ENCODE measurements at regions not wholly inside any gene's neighbourhood (a gene's known extent, or its start where the extent isn't known, plus 50 kb on each side); places are given as distances from the start of the nearest gene placed in this dataset.
"Not testable (repeated sequence)": the region's sequence is repeated elsewhere in the genome, so short reads cannot be mapped to it uniquely, and the experiment has no call there.

DNA sequence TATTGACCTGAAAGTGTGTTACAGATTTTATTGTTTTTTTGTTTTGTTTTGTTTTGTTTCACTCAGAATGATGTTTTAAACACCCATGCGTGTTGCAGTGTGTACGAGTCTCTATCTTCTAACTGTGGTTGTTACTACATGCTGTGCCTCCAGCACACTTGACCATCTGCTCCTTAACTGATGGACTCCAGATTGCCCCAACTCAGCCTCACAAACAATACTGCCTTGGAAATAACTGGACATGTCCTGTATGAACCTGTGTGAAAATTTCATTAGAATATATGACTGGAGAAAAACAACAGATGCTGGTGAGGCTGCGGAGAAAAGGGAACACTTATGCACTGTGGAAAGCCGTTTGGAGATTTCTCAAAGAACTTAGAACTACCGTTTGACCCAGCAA, 68.7 kb upstream of the HAND1 start:
- H3K4me3 ChIP-seq (ENCODE audit: low read depth, low read length), result no peak overlapping the region
- peaks cover 85% of the 10 kb centered on the region for H3K27me3 ChIP-seq (ENCODE audit: insufficient read depth, low read length)
- no peaks in the 10 kb centered on the region for H3K36me3 ChIP-seq (ENCODE audit: insufficient read depth, low read length)
- no peaks in the 10 kb centered on the region for H3K4me1 ChIP-seq (ENCODE audit: control insufficient read depth, insufficient read depth, low read length, unreplicated experiment)
- no peak overlapping the region for H3K27ac ChIP-seq (ENCODE audit: low read depth, low read length)
- no peak overlapping the region for H2AFZ ChIP-seq (ENCODE audit: low read length, unreplicated experiment)
- H3K79me2 ChIP-seq (ENCODE audit: control insufficient read depth, insufficient read depth, low read length, unreplicated experiment), result no peaks in the 10 kb centered on the region

DNA sequence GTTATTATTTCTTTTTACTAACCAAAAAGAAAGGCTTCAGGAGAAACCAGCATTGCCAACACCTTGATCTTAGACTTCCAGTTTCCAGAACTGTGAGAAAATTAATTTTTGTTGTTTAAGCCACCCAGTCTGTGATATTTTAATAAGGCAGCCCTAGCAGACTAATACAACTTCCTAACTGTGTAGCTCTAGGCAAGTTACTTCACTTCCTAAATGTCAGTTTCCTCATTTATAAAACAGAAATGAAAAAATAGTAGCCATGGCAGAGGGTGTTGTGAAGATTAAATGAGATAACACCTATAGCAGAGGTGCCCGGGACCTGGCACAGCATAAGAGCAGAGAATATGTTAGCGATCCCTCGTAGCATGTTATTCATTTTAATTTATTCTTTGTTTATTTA, 66.6 kb upstream of the HAND1 start:
- Histone ChIP-seq H2AFZ (ENCODE audit: low read length, unreplicated experiment) (no peak overlapping the region), H3K4me3 (ENCODE audit: low read depth, low read length) (no peak overlapping the region), H3K27ac (ENCODE audit: low read depth, low read length) (no peak overlapping the region), H3K4me1 (ENCODE audit: control insufficient read depth, insufficient read depth, low read length, unreplicated experiment) (no peaks in the 10 kb centered on the region), H3K27me3 (ENCODE audit: insufficient read depth, low read length) (peaks cover 84% of the 10 kb centered on the region), H3K79me2 (ENCODE audit: control insufficient read depth, insufficient read depth, low read length, unreplicated experiment) (no peaks in the 10 kb centered on the region), H3K36me3 (ENCODE audit: insufficient read depth, low read length) (no peaks in the 10 kb centered on the region)

DNA sequence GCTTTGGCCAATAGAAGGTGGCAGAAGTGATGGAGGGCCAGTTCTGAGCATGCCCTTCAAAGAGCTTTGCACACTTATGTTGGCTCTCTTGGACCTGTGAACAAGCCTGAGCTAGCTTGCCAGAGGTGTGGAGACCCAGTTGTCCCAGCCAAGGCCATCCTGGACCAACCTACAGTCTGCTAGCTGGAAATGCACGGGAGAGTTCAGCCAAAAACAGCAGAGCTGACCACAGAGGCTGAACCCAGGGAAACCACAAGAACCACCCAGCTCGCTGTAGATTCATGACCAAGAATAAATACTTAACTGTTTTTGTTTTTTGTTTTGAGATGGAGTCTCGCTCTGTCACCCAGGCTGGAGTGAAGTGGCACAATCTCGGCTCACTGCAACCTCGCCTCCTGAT, 65.4 kb upstream of the HAND1 start:
- H3K27me3 ChIP-seq (ENCODE audit: insufficient read depth, low read length), result peaks cover 83% of the 10 kb centered on the region
- H3K4me3 ChIP-seq (ENCODE audit: low read depth, low read length), result no peak overlapping the region
- H2AFZ ChIP-seq (ENCODE audit: low read length, unreplicated experiment), result no peak overlapping the region
- H3K4me1 ChIP-seq (ENCODE audit: control insufficient read depth, insufficient read depth, low read length, unreplicated experiment), result no peaks in the 10 kb centered on the region
- no peak overlapping the region for H3K27ac ChIP-seq (ENCODE audit: low read depth, low read length)
- no peaks in the 10 kb centered on the region for H3K36me3 ChIP-seq (ENCODE audit: insufficient read depth, low read length)
- H3K79me2 ChIP-seq (ENCODE audit: control insufficient read depth, insufficient read depth, low read length, unreplicated experiment), result no peaks in the 10 kb centered on the region

DNA sequence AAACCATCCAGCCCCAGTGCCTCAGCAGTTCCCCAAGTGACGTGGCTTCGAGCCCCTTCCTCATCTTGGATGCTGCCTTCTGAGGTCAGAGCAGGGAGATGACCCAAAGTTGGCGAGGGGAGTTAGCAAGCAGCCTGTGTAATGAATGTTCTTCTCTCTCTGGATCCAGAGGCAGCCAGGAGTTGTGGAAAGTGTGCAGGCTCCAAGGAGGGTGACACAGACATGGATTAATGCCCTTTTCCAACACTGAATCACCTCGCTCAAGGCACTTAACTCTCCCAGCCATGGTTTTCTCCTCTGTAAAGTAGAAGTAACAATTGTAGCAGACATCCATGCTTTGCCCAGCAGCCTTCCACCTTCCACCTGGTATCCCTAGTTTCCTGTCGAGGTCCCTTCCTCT, 64.6 kb upstream of the HAND1 start:
- Histone ChIP-seq H3K79me2 (ENCODE audit: control insufficient read depth, insufficient read depth, low read length, unreplicated experiment) (no peaks in the 10 kb centered on the region), H2AFZ (ENCODE audit: low read length, unreplicated experiment) (no peak overlapping the region), H3K36me3 (ENCODE audit: insufficient read depth, low read length) (no peaks in the 10 kb centered on the region), H3K27me3 (ENCODE audit: insufficient read depth, low read length) (peaks cover 84% of the 10 kb centered on the region), H3K4me1 (ENCODE audit: control insufficient read depth, insufficient read depth, low read length, unreplicated experiment) (no peaks in the 10 kb centered on the region), H3K4me3 (ENCODE audit: low read depth, low read length) (no peak overlapping the region), H3K27ac (ENCODE audit: low read depth, low read length) (no peak overlapping the region)

DNA sequence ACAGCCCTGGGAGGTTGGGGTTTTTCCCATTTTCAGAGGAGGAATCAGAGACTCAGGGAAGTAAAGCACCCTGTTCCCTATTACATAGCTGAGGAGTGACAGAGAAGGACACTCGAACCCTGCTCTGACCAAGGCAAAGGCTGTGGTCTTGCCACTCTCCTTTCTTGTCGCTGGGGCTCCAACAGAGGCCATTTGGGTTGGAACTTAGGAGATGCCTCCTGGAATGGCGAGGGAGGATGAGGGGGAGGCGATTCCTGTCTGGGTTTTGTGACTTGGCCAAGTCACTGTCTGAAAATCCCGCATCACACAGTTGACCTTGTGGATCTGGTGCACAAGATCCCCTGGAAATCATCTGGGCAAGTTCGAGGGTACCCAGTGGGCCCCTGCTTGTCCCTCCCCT, 64.0 kb upstream of the HAND1 start:
- H3K27ac ChIP-seq (ENCODE audit: low read depth, low read length), result no peak overlapping the region
- H3K4me1 ChIP-seq (ENCODE audit: control insufficient read depth, insufficient read depth, low read length, unreplicated experiment), result no peaks in the 10 kb centered on the region
- peaks cover 87% of the 10 kb centered on the region for H3K27me3 ChIP-seq (ENCODE audit: insufficient read depth, low read length)
- no peaks in the 10 kb centered on the region for H3K79me2 ChIP-seq (ENCODE audit: control insufficient read depth, insufficient read depth, low read length, unreplicated experiment)
- H3K4me3 ChIP-seq (ENCODE audit: low read depth, low read length), result no peak overlapping the region
- H2AFZ ChIP-seq (ENCODE audit: low read length, unreplicated experiment), result no peak overlapping the region
- no peaks in the 10 kb centered on the region for H3K36me3 ChIP-seq (ENCODE audit: insufficient read depth, low read length)

DNA sequence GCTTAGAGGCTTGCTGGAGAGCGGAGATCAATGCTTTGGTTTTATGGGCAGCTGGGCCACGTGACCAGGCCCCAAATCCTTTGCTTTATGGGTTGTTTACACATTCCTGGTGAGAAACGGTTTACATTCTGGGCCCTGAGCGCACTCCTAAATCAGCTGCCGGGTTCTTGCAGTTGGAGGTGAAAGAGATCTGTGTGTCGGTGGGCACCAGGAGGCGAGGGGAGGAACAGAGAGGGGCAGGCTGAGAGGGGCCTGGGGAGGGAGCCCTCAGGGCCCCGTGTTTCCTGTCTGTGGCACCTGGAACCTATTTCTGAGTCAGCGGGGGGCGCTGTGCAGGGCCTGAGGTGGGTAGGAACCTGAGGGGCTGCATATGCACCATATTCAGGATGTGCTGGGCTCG, 63.5 kb upstream of the HAND1 start:
- Histone ChIP-seq H3K27me3 (ENCODE audit: insufficient read depth, low read length) (peaks cover 87% of the 10 kb centered on the region), H2AFZ (ENCODE audit: low read length, unreplicated experiment) (no peak overlapping the region), H3K4me3 (ENCODE audit: low read depth, low read length) (no peak overlapping the region), H3K36me3 (ENCODE audit: insufficient read depth, low read length) (no peaks in the 10 kb centered on the region), H3K4me1 (ENCODE audit: control insufficient read depth, insufficient read depth, low read length, unreplicated experiment) (no peaks in the 10 kb centered on the region), H3K79me2 (ENCODE audit: control insufficient read depth, insufficient read depth, low read length, unreplicated experiment) (no peaks in the 10 kb centered on the region), H3K27ac (ENCODE audit: low read depth, low read length) (no peak overlapping the region)

DNA sequence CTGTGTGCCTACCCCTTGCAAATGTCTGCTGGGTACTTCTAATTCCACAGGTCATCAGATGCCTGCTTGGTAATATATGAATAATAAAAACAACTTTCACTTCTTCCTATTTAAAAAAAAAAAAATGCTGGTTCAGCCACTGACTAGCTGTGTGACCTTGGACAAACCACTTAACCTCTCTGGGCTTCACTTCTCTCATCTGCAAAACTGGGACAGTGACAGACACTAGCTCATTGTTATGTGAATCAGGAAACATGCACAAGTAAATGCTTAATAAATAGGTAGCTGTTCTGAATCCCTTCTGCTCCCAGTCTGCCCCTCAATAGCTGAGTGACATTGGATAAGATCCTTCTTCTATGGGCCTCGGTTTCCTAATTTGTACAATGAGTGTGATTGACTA, 62.6 kb upstream of the HAND1 start:
- H3K27ac ChIP-seq (ENCODE audit: low read depth, low read length), result no peak overlapping the region
- H3K4me1 ChIP-seq (ENCODE audit: control insufficient read depth, insufficient read depth, low read length, unreplicated experiment), result no peaks in the 10 kb centered on the region
- no peaks in the 10 kb centered on the region for H3K36me3 ChIP-seq (ENCODE audit: insufficient read depth, low read length)
- peaks cover 84% of the 10 kb centered on the region for H3K27me3 ChIP-seq (ENCODE audit: insufficient read depth, low read length)
- H2AFZ ChIP-seq (ENCODE audit: low read length, unreplicated experiment), result no peak overlapping the region
- H3K79me2 ChIP-seq (ENCODE audit: control insufficient read depth, insufficient read depth, low read length, unreplicated experiment), result no peaks in the 10 kb centered on the region
- H3K4me3 ChIP-seq (ENCODE audit: low read depth, low read length), result no peak overlapping the region

DNA sequence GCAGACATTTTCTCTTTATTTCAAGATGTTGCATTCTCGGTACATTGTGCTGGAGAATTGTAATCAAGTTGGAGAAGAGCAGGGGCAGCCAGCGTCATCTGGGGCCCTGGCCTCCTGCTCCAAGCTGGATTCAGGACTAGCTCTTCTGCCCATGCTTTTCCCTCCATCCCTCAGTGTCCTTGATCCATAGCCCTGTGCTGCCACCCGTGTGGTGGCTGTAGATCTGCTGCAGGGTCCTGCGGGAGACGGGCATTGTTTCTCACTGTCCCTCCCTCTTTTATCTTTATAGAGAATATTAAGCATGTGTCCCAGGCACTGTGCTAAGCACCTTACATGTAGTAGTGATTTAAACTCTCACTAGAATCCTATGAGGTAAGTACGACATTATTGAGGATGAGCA, 60.5 kb upstream of the HAND1 start:
- Histone ChIP-seq H2AFZ (ENCODE audit: low read length, unreplicated experiment) (no peak overlapping the region), H3K4me1 (ENCODE audit: control insufficient read depth, insufficient read depth, low read length, unreplicated experiment) (no peaks in the 10 kb centered on the region), H3K27me3 (ENCODE audit: insufficient read depth, low read length) (peaks cover 80% of the 10 kb centered on the region), H3K36me3 (ENCODE audit: insufficient read depth, low read length) (no peaks in the 10 kb centered on the region), H3K4me3 (ENCODE audit: low read depth, low read length) (no peak overlapping the region), H3K27ac (ENCODE audit: low read depth, low read length) (no peak overlapping the region), H3K79me2 (ENCODE audit: control insufficient read depth, insufficient read depth, low read length, unreplicated experiment) (no peaks in the 10 kb centered on the region)

DNA sequence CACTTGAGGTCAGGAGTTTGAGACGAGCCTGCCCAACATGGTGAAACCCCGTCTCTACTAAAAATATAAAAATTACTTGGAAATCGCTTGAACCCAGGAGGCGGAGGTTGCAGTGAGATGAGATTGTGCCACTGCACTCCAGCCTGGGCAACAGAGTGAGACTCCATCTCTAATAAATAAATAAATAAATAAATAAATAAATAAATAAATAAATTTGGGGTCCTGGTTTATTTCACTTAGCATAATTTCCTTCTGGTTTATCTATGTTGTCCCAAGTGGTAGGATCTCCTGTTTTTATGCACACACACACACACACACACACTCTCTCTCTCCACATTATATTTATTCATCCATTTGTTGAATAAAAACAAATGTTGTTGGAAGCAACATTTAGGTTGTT, 58.4 kb upstream of the HAND1 start:
- not testable (repeated sequence) for H3K36me3 ChIP-seq (ENCODE audit: insufficient read depth, low read length); H3K27ac ChIP-seq (ENCODE audit: low read depth, low read length); H3K4me1 ChIP-seq (ENCODE audit: control insufficient read depth, insufficient read depth, low read length, unreplicated experiment); H3K79me2 ChIP-seq (ENCODE audit: control insufficient read depth, insufficient read depth, low read length, unreplicated experiment); H2AFZ ChIP-seq (ENCODE audit: low read length, unreplicated experiment); H3K4me3 ChIP-seq (ENCODE audit: low read depth, low read length)
- peaks cover 71% of the 10 kb centered on the region for H3K27me3 ChIP-seq (ENCODE audit: insufficient read depth, low read length)

DNA sequence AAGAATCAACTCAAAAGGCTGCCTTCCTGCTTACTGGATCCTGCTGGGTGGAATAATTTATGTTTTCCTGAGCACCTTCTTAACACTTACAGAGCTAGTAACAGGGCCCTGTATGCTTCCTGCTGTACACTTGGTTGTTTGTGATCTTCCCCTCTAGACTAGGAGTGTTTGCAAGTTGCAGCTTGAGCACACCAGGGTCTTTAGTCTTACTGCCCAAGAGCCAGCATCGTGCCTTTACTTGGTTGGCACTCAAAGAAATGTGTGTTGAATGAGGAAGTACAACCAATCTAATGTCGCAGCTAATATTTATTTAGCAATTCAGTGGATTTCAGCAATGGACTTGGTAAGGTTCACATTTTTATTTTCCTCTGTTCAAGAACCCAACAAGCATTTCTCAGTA, 57.5 kb upstream of the HAND1 start:
- H3K4me3 ChIP-seq (ENCODE audit: low read depth, low read length), result no peak overlapping the region
- no peak overlapping the region for H2AFZ ChIP-seq (ENCODE audit: low read length, unreplicated experiment)
- no peaks in the 10 kb centered on the region for H3K36me3 ChIP-seq (ENCODE audit: insufficient read depth, low read length)
- H3K4me1 ChIP-seq (ENCODE audit: control insufficient read depth, insufficient read depth, low read length, unreplicated experiment), result no peaks in the 10 kb centered on the region
- H3K79me2 ChIP-seq (ENCODE audit: control insufficient read depth, insufficient read depth, low read length, unreplicated experiment), result no peaks in the 10 kb centered on the region
- no peak overlapping the region for H3K27ac ChIP-seq (ENCODE audit: low read depth, low read length)
- peaks cover 68% of the 10 kb centered on the region for H3K27me3 ChIP-seq (ENCODE audit: insufficient read depth, low read length)

DNA sequence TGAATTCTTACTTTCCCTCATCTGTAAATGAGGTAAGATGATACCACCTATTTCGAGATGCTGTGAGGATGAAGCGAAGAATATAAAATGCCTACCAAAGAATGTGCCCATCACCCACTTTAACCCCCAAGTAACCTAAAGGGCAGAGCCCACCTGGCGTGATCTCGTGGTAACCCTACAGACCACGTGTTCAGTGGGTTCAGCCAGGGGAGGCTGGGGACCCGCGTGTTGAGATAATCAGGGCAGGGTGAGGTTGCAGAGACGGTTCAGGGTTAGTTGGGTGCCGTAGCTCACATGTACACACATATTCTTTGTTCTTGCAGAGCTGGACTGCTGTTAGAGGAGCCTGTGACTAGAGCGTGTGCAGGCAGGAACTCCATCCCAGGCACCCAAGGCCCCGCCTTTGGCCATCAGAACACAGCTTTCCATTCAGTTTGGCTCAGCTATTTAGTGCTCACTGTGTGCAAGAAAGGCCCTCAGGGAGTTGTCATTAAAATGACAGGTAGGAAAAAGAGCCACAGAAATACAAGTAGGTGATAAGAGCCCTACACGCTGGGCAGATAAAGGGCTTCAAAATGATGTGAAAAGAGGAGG, 56.5 kb upstream of the HAND1 start:
- H3K27me3 ChIP-seq (ENCODE audit: insufficient read depth, low read length), result peaks cover 63% of the 10 kb centered on the region

More for the DNA sequence above, 56.5 kb upstream of the HAND1 start:
- H3K4me3 ChIP-seq (ENCODE audit: low read depth, low read length), result no peak overlapping the region
- H3K27ac ChIP-seq (ENCODE audit: low read depth, low read length), result no peak overlapping the region
- H3K4me1 ChIP-seq (ENCODE audit: control insufficient read depth, insufficient read depth, low read length, unreplicated experiment), result no peaks in the 10 kb centered on the region
- H3K79me2 ChIP-seq (ENCODE audit: control insufficient read depth, insufficient read depth, low read length, unreplicated experiment), result no peaks in the 10 kb centered on the region
- no peak overlapping the region for H2AFZ ChIP-seq (ENCODE audit: low read length, unreplicated experiment)
- no peaks in the 10 kb centered on the region for H3K36me3 ChIP-seq (ENCODE audit: insufficient read depth, low read length)

Data from ACC112 (cell line).